MV-4-11 (cell line): ENCODE measurements at regions not wholly inside any gene's neighbourhood (a gene's known extent, or its start where the extent isn't known, plus 50 kb on each side); places are given as distances from the start of the nearest gene placed in this dataset.

Experiments used
- DNase-seq: peaks from one replicate; lab custom pipeline; 2025; lab: John Stamatoyannopoulos, UW

- no peak for DNase-seq
These were observed 299.7 kb downstream of the CWC27 start for GRCh38 chr5:65068410-65068809.

DNA sequence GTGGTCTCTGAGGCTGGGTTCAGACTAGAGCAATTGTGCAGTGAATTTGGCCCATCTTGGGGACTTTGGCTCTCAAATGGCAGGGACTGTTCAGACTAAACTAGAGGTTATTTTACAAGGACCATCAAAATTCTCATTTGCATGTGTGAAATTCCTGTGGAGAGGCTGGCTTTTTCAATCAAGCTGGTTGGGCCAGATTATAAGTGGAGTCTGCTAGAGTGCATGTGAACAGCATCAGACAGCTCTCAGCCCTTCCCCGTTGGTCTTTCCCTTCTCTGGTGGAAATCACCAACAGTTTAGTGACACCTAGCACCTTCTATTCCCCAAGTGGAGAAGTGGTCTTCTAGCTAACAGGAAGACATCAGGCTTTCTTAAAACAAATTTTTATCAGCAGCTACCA, 301.3 kb downstream of the CWC27 start:
- no peak for DNase-seq

GRCh38 chr5:65072850-65073249, 304.1 kb downstream of the CWC27 start:
- DNase-seq = no peak

- no peak for DNase-seq
These were observed 304.5 kb downstream of the CWC27 start for GRCh38 chr5:65073250-65073661.

- no peak for DNase-seq
These were observed 307.0 kb downstream of the CWC27 start for GRCh38 chr5:65075623-65076250.

DNA sequence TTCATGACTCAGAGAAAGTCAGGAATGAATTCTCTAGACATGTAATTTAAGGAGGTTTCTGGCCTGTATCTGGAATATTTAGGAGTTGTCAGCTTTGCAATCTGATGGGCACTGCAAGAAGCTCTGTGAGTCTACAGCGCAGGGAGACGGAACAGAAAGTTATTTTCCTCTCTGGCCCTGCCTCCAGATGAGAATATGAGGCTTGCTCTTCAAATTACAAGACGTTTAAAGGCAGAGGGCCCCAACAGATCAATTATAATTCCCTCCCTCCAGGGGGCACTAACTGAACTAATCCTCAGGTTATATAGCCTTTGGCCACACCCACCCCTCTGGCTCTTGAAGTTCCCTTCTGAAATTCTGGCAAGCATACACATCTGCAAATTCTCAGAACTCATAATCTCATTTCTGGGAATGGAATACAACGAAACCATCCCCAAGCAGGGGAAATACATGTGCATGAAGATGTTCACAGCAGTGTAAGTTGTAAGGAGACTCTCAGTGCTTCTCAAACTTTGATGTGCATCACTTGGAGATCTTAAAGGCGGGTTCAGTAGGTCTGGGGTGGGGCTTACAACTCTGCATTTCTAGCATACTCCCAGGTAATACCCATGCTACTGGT, 307.6 kb downstream of the CWC27 start:
- DNase-seq = peak; percentile 99

GRCh38 chr5:65077653-65078052, 308.9 kb downstream of the CWC27 start:
- no peak for DNase-seq

GRCh38 chr5:65078331-65078730, 309.6 kb downstream of the CWC27 start:
- DNase-seq = no peak

- DNase-seq = no peak
These were observed 312.3 kb downstream of the CWC27 start for GRCh38 chr5:65081071-65081470.

- peak; percentile 79 for DNase-seq
These were observed 316.2 kb downstream of the CWC27 start for GRCh38 chr5:65084795-65085515.

DNA sequence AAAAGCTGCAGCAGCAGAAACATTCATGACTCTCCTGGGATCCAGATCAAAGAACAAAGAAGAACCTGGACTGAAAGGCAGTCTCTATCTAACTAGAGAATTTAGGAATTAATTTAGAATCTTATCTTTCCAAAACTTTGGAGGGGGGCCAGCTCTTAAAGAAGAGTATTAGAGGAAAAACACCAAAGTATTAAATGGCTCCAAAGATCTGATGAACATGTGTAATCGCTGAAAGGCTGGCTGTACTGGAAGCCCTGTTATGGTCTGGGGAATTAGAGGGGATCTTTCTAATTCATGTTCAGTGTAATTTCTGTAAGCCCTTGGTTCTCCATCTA, 316.8 kb downstream of the CWC27 start:
- DNase-seq = no peak

DNA sequence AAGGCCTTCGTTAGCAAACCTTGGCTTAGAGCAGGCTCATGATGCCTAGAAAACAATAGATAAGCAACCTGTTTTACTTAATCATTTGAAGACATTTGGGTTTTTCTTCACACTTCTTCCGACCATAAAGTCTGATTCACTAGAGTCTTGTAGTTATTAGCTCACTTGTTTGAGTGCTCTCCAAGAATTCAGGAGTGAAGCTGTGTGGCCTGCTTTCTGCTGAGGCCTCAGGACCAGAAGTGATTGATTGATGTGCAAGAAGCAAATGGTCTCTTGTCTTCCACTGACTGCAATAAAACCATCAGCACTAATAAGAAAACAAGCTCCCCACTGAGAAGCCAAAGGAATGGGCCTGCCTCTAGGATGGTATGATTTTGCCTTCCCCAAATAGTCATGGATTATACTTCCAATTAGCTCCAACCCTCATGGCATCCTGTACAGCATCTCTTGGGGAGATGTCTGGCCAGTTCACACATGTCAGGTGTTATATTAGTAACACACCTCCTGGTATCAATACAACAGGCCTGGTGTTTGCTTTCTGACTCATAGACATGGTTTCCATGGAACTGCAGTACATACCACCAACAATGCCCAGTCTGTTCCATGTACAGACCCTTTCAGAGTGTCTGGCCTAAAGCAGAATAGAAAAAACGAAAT, 317.6 kb downstream of the CWC27 start:
- DNase-seq = no peak

- DNase-seq = no peak
These were observed 318.4 kb downstream of the CWC27 start for GRCh38 chr5:65087154-65087553.

- DNase-seq = no peak
These were observed 325.5 kb downstream of the CWC27 start for GRCh38 chr5:65094279-65094678.

DNA sequence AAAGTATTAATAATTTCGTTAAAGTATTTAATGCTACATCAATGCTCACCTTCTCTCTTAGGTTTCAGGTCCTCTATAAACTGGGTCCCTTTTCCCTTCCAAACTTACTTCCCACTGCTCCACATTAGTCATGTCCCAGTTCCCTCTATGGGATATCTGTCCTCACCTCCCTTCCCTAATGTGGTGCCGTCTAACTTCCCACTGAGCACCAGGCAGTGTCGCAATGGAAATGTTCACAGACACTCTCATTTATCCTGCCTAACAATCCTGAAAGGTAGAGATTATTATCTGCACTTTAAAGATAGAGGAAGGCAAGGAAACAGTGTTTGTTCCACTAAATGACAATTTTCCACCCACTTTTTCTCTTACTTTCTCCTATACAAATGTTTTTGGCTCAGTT, 329.7 kb downstream of the CWC27 start:
- no peak for DNase-seq
